IPS-11a (cell line): ENCODE measurements at regions not wholly inside any gene's neighbourhood (a gene's known extent, or its start where the extent isn't known, plus 50 kb on each side); places are given as distances from the start of the nearest gene placed in this dataset.
"Not testable (repeated sequence)": the region's sequence is repeated elsewhere in the genome, so short reads cannot be mapped to it uniquely, and the experiment has no call there.

Experiments
- H3K4me3 ChIP-seq: one replicate; pipeline ENCODE4 v1.5.1; 2013; ENCODE audit warnings: low read depth, low read length, control low read depth

DNA sequence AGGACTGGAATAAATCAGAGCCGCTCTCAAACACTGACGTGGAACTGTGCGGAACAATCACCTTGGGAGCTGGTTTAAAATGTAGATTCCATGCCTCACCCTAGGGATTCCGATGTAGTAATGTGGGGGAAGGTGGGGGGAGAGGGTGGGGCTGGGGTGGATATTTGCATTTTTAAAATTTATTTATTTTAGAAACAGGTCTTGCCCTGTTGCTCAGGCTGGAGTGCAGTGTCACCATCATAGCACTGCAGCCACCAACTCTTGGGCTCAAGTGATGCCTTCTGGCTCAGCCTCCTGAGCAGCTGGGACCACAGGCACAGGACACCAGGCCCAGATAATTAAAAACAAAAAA, 101.9 kb upstream of the SEC22B start:
- not testable (repeated sequence) for H3K4me3 ChIP-seq

GRCh38 chr1:120277428-120278258, 101.3 kb upstream of the SEC22B start:
- not testable (repeated sequence) for H3K4me3 ChIP-seq

DNA sequence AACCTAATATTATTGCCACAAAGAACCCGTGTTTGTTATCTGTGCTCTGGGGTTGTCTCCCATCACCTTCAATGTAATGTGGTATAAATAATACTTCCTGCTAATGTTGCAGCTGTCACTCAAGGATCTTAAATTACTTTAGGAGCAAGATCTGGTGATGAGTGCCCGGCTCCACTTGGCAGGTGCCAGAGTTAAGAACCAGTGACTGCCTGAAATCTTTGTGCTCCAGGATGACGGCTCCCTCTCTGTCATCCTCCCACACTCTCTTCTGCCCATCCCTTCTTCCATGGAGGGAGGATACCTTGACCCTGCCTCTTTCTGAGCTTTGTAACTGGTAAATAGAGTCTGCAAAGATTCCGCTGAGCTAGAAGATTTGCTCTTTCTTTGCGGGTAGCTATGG, 100.4 kb upstream of the SEC22B start:
- not testable (repeated sequence) for H3K4me3 ChIP-seq

DNA sequence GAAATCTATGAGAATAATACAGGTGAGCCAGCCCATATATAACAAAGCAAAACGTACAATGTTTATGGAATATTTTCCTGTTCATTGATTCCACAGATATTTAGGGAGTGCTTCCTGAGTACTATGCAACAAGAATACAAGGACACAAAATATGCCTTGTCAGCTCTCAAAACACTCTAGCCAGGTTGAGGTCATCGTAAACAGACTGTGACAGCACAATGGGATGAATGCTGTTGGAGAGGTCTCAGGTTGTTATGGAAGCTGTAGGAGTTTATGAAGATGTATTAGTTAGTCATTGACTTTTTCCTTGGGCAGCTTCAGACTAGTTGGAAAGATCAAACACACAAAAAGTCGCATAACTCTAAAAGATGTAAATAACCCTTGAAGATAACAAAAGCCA, 98.1 kb upstream of the SEC22B start:
- H3K4me3 ChIP-seq = not testable (repeated sequence)

GRCh38 chr1:120273363-120273762, 97.0 kb upstream of the SEC22B start:
- not testable (repeated sequence) for H3K4me3 ChIP-seq

GRCh38 chr1:120272242-120272641, 95.9 kb upstream of the SEC22B start:
- H3K4me3 ChIP-seq = not testable (repeated sequence)

- H3K4me3 ChIP-seq = not testable (repeated sequence)
These were observed 95.4 kb upstream of the SEC22B start for GRCh38 chr1:120271561-120272221.

DNA sequence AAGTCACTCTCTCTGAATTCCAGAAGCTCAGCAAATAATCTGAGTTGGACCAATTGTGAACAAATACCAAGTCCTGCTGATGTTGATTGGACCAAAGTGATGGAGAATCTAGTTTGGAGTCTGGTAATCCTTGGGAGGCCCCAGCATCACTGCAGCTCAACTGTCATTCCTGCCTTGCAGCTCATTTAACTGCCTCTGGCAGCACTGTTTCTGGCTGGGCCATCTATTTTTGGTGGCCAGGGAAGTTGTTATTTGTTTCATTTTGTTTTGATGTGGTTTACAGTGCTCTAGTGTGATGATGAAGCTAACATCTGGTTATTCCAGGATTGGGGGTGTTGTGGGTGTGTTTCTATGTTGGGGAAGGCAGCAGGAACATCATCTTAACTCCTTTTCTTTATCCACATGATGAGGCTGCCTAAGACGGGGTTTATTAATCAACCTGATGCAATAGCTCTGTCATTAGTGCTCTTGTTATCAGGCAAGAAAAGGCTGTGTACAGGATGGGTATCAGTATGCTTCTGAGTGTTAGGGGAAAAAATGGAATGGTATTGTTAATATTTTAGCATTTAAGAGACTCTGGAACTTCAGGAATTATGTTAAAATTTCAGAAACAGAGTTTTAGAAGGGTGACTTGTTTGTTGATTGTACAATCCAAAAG, 91.7 kb upstream of the SEC22B start:
- not testable (repeated sequence) for H3K4me3 ChIP-seq

GRCh38 chr1:120264564-120264963, 88.2 kb upstream of the SEC22B start:
- H3K4me3 ChIP-seq = not testable (repeated sequence)

- H3K4me3 ChIP-seq = not testable (repeated sequence)
These were observed 86.8 kb upstream of the SEC22B start for GRCh38 chr1:120262791-120263751.

GRCh38 chr1:120257778-120258105, 81.4 kb upstream of the SEC22B start:
- not testable (repeated sequence) for H3K4me3 ChIP-seq

- not testable (repeated sequence) for H3K4me3 ChIP-seq
These were observed 80.9 kb upstream of the SEC22B start for GRCh38 chr1:120257064-120257777.

GRCh38 chr1:120250756-120251155, 74.4 kb upstream of the SEC22B start:
- not testable (repeated sequence) for H3K4me3 ChIP-seq

DNA sequence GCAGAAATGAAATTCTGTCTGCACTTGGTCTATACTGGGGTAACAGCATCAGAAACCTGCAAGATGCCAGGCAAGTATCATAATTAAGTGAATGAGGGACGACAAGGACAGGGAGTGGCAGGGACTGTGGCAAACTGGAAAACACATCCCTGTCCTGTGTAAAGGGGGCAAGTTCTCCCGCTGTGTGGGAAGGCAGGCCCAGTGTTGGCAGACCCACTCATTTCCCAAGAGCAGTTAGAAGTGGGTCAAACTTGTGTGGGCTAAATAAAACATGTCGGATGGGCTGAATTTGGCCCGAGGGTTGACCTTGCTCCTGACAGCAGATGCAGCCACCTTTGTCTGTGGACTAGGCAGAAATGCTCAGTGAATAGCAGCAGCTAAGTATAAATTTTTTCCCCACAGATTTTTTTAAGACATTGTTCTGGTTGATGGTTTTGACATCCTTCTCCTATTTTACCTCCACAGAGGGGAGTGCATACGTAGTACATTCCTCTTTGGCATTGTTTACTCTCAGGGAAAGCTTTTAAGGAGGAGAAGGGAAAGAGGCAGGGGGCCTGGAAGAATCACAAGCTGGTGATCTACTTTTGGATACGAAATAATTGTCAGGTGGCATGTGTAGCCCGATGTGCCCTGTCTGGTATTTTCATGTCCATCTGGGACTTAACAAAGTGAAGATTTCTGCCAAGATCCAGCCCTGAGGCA, 72.6 kb upstream of the SEC22B start:
- H3K4me3 ChIP-seq = not testable (repeated sequence)

DNA sequence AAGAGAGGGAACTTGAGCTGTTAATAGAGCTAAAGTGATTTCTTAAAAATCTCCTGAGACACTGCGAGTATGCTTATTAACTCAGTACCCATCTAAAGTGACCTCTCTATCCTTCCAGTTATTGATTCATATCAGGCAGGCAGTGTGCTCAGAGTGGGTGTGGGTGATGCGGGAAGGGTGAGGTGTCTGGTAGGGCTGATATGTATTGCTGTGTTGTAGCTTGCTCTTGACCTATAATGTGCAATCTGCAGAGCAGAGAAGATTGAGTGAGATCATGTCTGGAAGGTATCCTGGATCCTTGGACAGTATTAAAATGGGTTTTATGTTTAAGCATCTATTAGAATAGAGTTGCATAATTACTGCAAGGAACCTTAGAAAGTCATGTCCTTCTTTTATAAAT, 71.9 kb upstream of the SEC22B start:
- not testable (repeated sequence) for H3K4me3 ChIP-seq

- H3K4me3 ChIP-seq = not testable (repeated sequence)
These were observed 67.5 kb upstream of the SEC22B start for GRCh38 chr1:120243867-120244266.

DNA sequence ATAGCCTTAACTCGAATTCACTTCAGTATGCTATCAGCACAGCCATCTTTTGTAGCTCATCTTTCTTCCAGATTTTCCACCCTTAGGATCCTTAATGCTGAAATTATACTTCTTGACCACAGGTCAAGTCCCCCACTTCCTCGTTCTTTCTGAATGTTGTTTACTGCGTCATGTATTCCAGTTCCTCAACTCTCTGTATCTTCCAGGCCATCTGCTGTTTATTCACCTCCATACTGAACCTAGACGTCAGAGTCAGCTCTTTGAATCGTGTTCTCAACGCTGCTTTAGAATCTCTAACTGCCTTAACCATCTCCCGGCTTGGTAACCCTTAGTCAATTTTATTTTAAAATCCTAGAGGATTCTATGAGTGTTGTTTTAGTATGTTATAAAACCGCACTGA, 66.3 kb upstream of the SEC22B start:
- not testable (repeated sequence) for H3K4me3 ChIP-seq

GRCh38 chr1:120241868-120242267, 65.5 kb upstream of the SEC22B start:
- not testable (repeated sequence) for H3K4me3 ChIP-seq

- H3K4me3 ChIP-seq = not testable (repeated sequence)
These were observed 63.9 kb upstream of the SEC22B start for GRCh38 chr1:120240181-120240580.

- H3K4me3 ChIP-seq = not testable (repeated sequence)
These were observed 63.0 kb upstream of the SEC22B start for GRCh38 chr1:120239351-120239750.
